ENCODE measurements at regions not wholly inside any gene's neighbourhood (a gene's known extent, or its start where the extent isn't known, plus 50 kb on each side); places are given as distances from the start of the nearest gene placed in this dataset.
"Not testable (repeated sequence)": the region's sequence is repeated elsewhere in the genome, so short reads cannot be mapped to it uniquely, and the experiment has no call there.

GRCh38 chr22:25464326-25464725, 100.1 kb upstream of the GRK3 start:
- not testable (repeated sequence) for TF ChIP-seq JUN (IDR thresholded peaks at IDR 0.05; ENCODE audit: borderline replicate concordance, insufficient read depth, insufficient read length, low read depth); CTCF (IDR thresholded peaks at IDR 0.05; ENCODE audit: extremely low read depth in 1 of 2, insufficient read depth in 1 of 2, low read depth in 1 of 2, low read length in 2 of 2); POLR2A (IDR thresholded peaks at IDR 0.05; ENCODE audit: low read depth, low read length)
